ENCODE measurements at regions not wholly inside any gene's neighbourhood (a gene's known extent, or its start where the extent isn't known, plus 50 kb on each side); places are given as distances from the start of the nearest gene placed in this dataset.

DNA sequence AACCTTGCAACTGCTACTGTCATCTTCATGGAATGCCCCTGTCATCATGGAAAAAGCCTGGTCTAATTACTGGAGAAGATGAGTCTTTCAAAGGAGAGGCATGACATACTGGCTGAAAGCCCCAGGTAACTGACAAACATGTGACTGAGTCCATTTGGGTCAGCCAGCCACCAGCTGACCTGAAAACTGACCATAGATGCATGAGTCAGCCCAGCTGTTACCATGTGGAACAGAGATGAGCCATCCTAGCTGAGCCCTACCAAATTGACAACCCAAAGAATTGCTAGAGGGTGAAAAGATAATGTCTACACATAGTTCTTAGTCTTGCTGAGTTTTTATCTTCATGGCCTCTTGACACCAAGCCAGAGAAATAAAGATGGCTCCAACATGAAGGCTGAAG is 311.8 kb downstream of the UTP18 start:
- no peak for DNase-seq (ENCODE audit: extremely low spot score in 2 of 2)
- no peaks in the 10 kb centered on the region for H3K4me1 ChIP-seq
- TF ChIP-seq, protein P1, sequence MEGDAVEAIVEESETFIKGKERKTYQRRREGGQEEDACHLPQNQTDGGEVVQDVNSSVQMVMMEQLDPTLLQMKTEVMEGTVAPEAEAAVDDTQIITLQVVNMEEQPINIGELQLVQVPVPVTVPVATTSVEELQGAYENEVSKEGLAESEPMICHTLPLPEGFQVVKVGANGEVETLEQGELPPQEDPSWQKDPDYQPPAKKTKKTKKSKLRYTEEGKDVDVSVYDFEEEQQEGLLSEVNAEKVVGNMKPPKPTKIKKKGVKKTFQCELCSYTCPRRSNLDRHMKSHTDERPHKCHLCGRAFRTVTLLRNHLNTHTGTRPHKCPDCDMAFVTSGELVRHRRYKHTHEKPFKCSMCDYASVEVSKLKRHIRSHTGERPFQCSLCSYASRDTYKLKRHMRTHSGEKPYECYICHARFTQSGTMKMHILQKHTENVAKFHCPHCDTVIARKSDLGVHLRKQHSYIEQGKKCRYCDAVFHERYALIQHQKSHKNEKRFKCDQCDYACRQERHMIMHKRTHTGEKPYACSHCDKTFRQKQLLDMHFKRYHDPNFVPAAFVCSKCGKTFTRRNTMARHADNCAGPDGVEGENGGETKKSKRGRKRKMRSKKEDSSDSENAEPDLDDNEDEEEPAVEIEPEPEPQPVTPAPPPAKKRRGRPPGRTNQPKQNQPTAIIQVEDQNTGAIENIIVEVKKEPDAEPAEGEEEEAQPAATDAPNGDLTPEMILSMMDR (IDR thresholded peaks at IDR 0.05): no peak
- TF ChIP-seq POLR2AphosphoS5 (IDR thresholded peaks at IDR 0.05; ENCODE audit: insufficient read depth in 1 of 2, low read depth in 1 of 2) (no peak), POLR2A (IDR thresholded peaks at IDR 0.05) (no peak)
- no peaks in the 10 kb centered on the region for H3K27me3 ChIP-seq
- H3K4me3 ChIP-seq: no peak overlapping the region
- H3K9me3 ChIP-seq: no peaks in the 10 kb centered on the region
- intact Hi-C loops (cut with DNase I): no loop called here
- no peak overlapping the region for H3K27ac ChIP-seq
- no peaks in the 10 kb centered on the region for H3K36me3 ChIP-seq
